GM12878 (cell line): ENCODE measurements at regions not wholly inside any gene's neighbourhood (a gene's known extent, or its start where the extent isn't known, plus 50 kb on each side); places are given as distances from the start of the nearest gene placed in this dataset.

Experiments
- ATF7 ChIP-seq: fragments of 450-650 bp; IDR thresholded peaks from 2 replicates; pipeline ENCODE4 v1.6.1; 2016; ENCODE audit warnings: low read depth, mild to moderate bottlenecking
- DPF2 ChIP-seq: fragments of 450-650 bp; IDR thresholded peaks from 2 replicates; pipeline ENCODE4 v1.6.1; 2017; ENCODE audit warnings: mild to moderate bottlenecking
- HDAC2 ChIP-seq: fragments of 200-600 bp; sonication (generic); IDR thresholded peaks from 2 replicates; pipeline ENCODE4 v1.6.1; 2017
- NRF1 ChIP-seq: conservative IDR thresholded peaks from 2 replicates; pipeline ENCODE4 v1.6.1; 2011; ENCODE audit warnings: mild to moderate bottlenecking, low read depth, low read length, improper control_type of control experiment

- TF ChIP-seq DPF2 (no peak), ATF7 (no peak), HDAC2 (no peak), NRF1 (no peak)
These were observed 89.2 kb upstream of the RESF1 start for GRCh38 chr12:31869972-31870371.
